ENCODE measurements at regions not wholly inside any gene's neighbourhood (a gene's known extent, or its start where the extent isn't known, plus 50 kb on each side); places are given as distances from the start of the nearest gene placed in this dataset.

- TF ChIP-seq CTCF (IDR thresholded peaks at IDR 0.05) (no peak), POLR2A (IDR thresholded peaks at IDR 0.05) (no peak)
These were observed 86.3 kb downstream of the BAMBI start for GRCh38 chr10:28763471-28764170.

Data from lower leg skin (tissue), 3 donors.